Karpas-422 (cell line): ENCODE measurements at regions not wholly inside any gene's neighbourhood (a gene's known extent, or its start where the extent isn't known, plus 50 kb on each side); places are given as distances from the start of the nearest gene placed in this dataset.
A peak's percentile ranks its signal among the peaks of the same experiment; 100 is the strongest.
"Not testable (repeated sequence)": the region's sequence is repeated elsewhere in the genome, so short reads cannot be mapped to it uniquely, and the experiment has no call there.

Source experiments
- DNase-seq: peaks from one replicate; pipeline ENCODE4 v3.0.0-alpha.2; 2015
- H2AFZ ChIP-seq: fragments of 200-600 bp; sonication (generic); 2 replicates; pipeline ENCODE4 v1.6.1; 2014; ENCODE audit warnings: antibody characterized with exemption, low read length, mixed read lengths
- H3K27ac ChIP-seq: fragments of 200-600 bp; sonication (generic); 2 replicates; pipeline ENCODE4 v1.5.1; 2014; ENCODE audit warnings: mild to moderate bottlenecking, low read length, moderate library complexity
- H3K27me3 ChIP-seq: fragments of 200-600 bp; sonication (generic); 2 replicates; pipeline ENCODE4 v1.6.1; 2014; ENCODE audit warnings: low read length, mixed read lengths
- H3K36me3 ChIP-seq: fragments of 200-600 bp; sonication (generic); 2 replicates; pipeline ENCODE4 v1.6.1; 2014; ENCODE audit warnings: low read length, mixed read lengths; ENCODE audit not compliant: insufficient read depth
- H3K4me1 ChIP-seq: fragments of 200-600 bp; sonication (generic); 2 replicates; pipeline ENCODE4 v1.6.1; 2014; ENCODE audit warnings: mild to moderate bottlenecking, low read length, mixed read lengths
- H3K4me2 ChIP-seq: fragments of 200-600 bp; sonication (generic); 2 replicates; pipeline ENCODE4 v1.6.1; 2014; ENCODE audit warnings: low read length, low read depth, mild to moderate bottlenecking; ENCODE audit not compliant: poor library complexity, severe bottlenecking
- H3K4me3 ChIP-seq: fragments of 200-600 bp; sonication (generic); 2 replicates; pipeline ENCODE4 v1.5.1; 2014; ENCODE audit warnings: mild to moderate bottlenecking, antibody characterized with exemption, low read length, mixed read lengths
- H3K79me2 ChIP-seq: fragments of 200-600 bp; sonication (generic); 2 replicates; pipeline ENCODE4 v1.6.1; 2014; ENCODE audit warnings: mild to moderate bottlenecking, low read length, mixed read lengths
- H3K9ac ChIP-seq: fragments of 200-600 bp; sonication (generic); 2 replicates; pipeline ENCODE4 v1.6.0; 2014; ENCODE audit warnings: low read length
- H3K9me2 ChIP-seq: fragments of 200-600 bp; sonication (generic), shearing (Covaris generic); replicated peaks from 2 replicates; pipeline ENCODE4 v1.6.0; 2014; ENCODE audit warnings: mild to moderate bottlenecking, low read length, moderate library complexity; ENCODE audit not compliant: insufficient read depth
- H3K9me3 ChIP-seq: fragments of 300-700, 200-600 bp; sonication (generic); 2 replicates; pipeline ENCODE4 v1.6.1; 2014; ENCODE audit warnings: low read length, mixed read lengths
- H4K20me1 ChIP-seq: fragments of 200-600 bp; sonication (generic); 2 replicates; pipeline ENCODE4 v1.6.1; 2014; ENCODE audit warnings: mild to moderate bottlenecking, antibody characterized with exemption, low read length, low read depth; ENCODE audit not compliant: insufficient read depth

GRCh38 chr6:106745197-106745770 lies 115.9 kb downstream of the QRSL1 start:
- no peaks in the 10 kb centered on the region for H3K27me3 ChIP-seq
- no peak overlapping the region for H2AFZ ChIP-seq
- peak overlapping the region; percentile 99 for H3K27ac ChIP-seq
- peak overlapping the region; percentile 15; the same call in 1 of the 2 replicates for H3K4me3 ChIP-seq
- no peaks in the 10 kb centered on the region for H3K9me2 ChIP-seq
- no peaks in the 10 kb centered on the region for H3K79me2 ChIP-seq
- H3K4me2 ChIP-seq = peak overlapping the region; percentile 78
- peak; percentile 85 for DNase-seq
- no peaks in the 10 kb centered on the region for H3K9me3 ChIP-seq
- peaks cover 83% of the 10 kb centered on the region for H3K4me1 ChIP-seq
- H3K36me3 ChIP-seq = no peaks in the 10 kb centered on the region
- H4K20me1 ChIP-seq = no peaks in the 10 kb centered on the region
- H3K9ac ChIP-seq = peak overlapping the region; percentile 81

DNA sequence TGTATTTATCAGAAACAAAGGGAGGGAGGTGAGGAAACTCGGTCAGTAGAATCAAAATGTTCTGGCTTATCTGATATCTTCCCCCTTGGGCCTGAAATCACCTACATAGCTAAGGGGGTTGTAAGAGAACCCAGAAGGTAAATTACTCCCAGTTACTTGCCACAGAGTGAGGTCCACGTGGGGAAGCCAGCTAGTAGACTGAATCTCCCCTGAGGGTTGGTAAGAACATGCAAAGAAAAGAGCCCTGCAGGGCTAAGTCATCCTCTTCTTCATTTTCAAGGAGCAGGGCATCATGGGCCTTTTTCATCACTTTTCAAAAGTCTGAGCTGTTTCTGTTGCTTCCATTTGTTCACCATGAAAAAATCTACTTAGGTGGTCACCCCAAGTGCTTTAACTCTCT lies 115.4 kb downstream of the QRSL1 start:
- Histone ChIP-seq H2AFZ (no peak overlapping the region), H4K20me1 (no peaks in the 10 kb centered on the region), H3K27ac (peak overlapping the region; percentile 99), H3K9me2 (no peaks in the 10 kb centered on the region), H3K4me3 (peak overlapping the region; percentile 53), H3K36me3 (no peaks in the 10 kb centered on the region), H3K9ac (peak overlapping the region; percentile 81), H3K9me3 (no peaks in the 10 kb centered on the region), H3K79me2 (no peaks in the 10 kb centered on the region), H3K27me3 (no peaks in the 10 kb centered on the region), H3K4me2 (peak overlapping the region; percentile 78), H3K4me1 (peaks cover 83% of the 10 kb centered on the region)
- peak; percentile 96 for DNase-seq

DNA sequence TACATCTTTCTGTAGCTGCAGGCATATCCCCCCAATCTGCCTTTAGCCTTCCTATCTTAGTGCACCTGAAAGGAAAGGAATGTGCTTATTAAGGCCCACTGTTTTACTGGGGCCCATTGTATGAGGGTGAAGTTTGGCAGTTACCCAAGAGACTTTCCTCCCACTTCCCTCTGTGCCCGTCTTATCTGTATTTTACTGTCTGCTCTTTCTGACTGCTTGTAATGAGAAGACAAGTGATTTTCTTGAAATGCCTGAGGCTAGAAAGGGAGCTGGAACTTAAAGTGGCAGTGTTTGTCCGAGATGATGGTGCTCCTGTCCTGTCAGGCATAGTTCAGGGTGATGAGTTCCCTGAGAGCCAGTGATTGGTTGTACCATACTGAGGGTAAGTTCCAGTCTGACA lies 114.7 kb downstream of the QRSL1 start:
- not testable (repeated sequence) for H2AFZ ChIP-seq
- peak overlapping the region; percentile 99 for H3K27ac ChIP-seq

GRCh38 chr6:106743612-106744011 lies 114.2 kb downstream of the QRSL1 start:
- Histone ChIP-seq H3K27ac (peak overlapping the region; percentile 99), H3K36me3 (no peaks in the 10 kb centered on the region), H4K20me1 (no peaks in the 10 kb centered on the region), H3K4me3 (no peak overlapping the region), H2AFZ (no peak overlapping the region), H3K4me1 (peaks cover 83% of the 10 kb centered on the region), H3K9me2 (no peaks in the 10 kb centered on the region), H3K4me2 (peak overlapping the region; percentile 78), H3K79me2 (no peaks in the 10 kb centered on the region), H3K9ac (peak overlapping the region; percentile 81), H3K27me3 (no peaks in the 10 kb centered on the region), H3K9me3 (no peaks in the 10 kb centered on the region)
- peak; percentile 63 for DNase-seq

More for the DNA sequence above, 114.7 kb downstream of the QRSL1 start:
- peak overlapping the region; percentile 53 for H3K4me3 ChIP-seq
- not testable (repeated sequence) for H3K27me3 ChIP-seq, H3K36me3 ChIP-seq, H3K79me2 ChIP-seq, H3K9me2 ChIP-seq, H4K20me1 ChIP-seq, H3K9me3 ChIP-seq
- peak overlapping the region; percentile 78 for H3K4me2 ChIP-seq
- peak; percentile 77 for DNase-seq
- H3K9ac ChIP-seq = peak overlapping the region; percentile 81
- H3K4me1 ChIP-seq = peaks cover 83% of the 10 kb centered on the region

GRCh38 chr6:106740287-106740686 lies 110.9 kb downstream of the QRSL1 start:
- Histone ChIP-seq H4K20me1 (no peaks in the 10 kb centered on the region), H3K79me2 (no peaks in the 10 kb centered on the region), H3K27ac (peak overlapping the region; percentile 83), H2AFZ (no peak overlapping the region), H3K4me1 (peaks cover 83% of the 10 kb centered on the region), H3K9me3 (no peaks in the 10 kb centered on the region), H3K36me3 (no peaks in the 10 kb centered on the region), H3K9ac (no peak overlapping the region), H3K4me3 (no peak overlapping the region), H3K9me2 (no peaks in the 10 kb centered on the region), H3K4me2 (no peak overlapping the region), H3K27me3 (no peaks in the 10 kb centered on the region)
- DNase-seq = no peak

DNA sequence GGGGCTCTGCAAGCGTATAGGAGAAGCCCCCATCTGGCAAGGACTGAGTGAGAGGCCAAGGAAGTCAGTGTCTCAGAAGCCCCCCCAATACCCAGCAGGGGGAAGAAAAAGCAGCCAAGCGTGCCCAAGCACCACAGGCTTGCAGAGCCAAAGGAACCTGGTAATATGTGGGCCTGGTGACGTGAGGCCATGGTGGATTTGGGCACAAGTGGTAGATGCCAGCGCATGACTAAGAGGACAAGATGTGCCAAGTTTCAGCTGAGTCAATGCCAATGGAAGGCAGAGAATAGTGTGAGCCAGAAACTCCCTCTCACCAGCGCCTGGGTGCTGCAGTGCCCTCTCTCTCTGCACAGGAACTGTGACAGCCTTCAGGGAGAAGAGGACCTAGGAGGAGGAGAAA lies 110.0 kb downstream of the QRSL1 start:
- Histone ChIP-seq H3K27me3 (no peaks in the 10 kb centered on the region), H3K9ac (peak overlapping the region; percentile 22), H3K79me2 (no peaks in the 10 kb centered on the region), H3K4me1 (peaks cover 78% of the 10 kb centered on the region), H4K20me1 (no peaks in the 10 kb centered on the region), H3K4me3 (no peak overlapping the region), H3K36me3 (no peaks in the 10 kb centered on the region), H3K27ac (peak overlapping the region; percentile 83), H3K9me3 (no peaks in the 10 kb centered on the region), H2AFZ (no peak overlapping the region; the same call in 1 of the 2 replicates), H3K9me2 (no peaks in the 10 kb centered on the region), H3K4me2 (peak overlapping the region; percentile 16)
- DNase-seq = peak; percentile 51

DNA sequence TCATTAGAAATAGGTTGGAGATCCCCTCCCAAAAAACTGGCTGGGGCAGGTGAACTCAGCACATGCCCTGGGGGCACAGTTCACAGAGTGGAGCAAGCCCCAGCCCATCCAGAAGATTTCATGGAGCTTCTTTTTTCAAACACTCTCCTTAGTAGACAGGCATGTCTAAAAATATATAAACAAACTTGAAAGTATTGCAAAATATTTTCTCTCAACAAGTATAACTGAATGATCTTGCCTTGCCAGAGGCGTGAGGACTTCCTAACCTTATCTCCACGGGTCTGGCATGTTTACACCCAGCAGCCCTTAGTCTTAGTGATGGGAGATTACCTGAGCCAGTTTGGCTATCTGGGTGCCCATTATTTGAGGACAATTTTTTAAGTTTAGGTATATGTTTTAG lies 107.1 kb downstream of the QRSL1 start:
- H2AFZ ChIP-seq = no peak overlapping the region

GRCh38 chr6:106735828-106736227 lies 106.5 kb downstream of the QRSL1 start:
- Histone ChIP-seq H3K9me3 (no peaks in the 10 kb centered on the region), H3K27ac (peak overlapping the region; percentile 83), H4K20me1 (no peaks in the 10 kb centered on the region), H3K36me3 (no peaks in the 10 kb centered on the region), H2AFZ (no peak overlapping the region), H3K4me2 (peak overlapping the region; percentile 46), H3K9ac (0 out of 2 replicates have a peak overlapping the region, but pooled peaks have one; percentile 2), H3K9me2 (no peaks in the 10 kb centered on the region), H3K79me2 (no peaks in the 10 kb centered on the region), H3K4me1 (peaks cover 81% of the 10 kb centered on the region), H3K4me3 (peak overlapping the region; percentile 7; the same call in 1 of the 2 replicates), H3K27me3 (no peaks in the 10 kb centered on the region)
- DNase-seq = no peak

More for the DNA sequence above, 107.1 kb downstream of the QRSL1 start:
- H3K9ac ChIP-seq = peak overlapping the region; percentile 11; the same call in 1 of the 2 replicates
- H3K9me2 ChIP-seq = no peaks in the 10 kb centered on the region
- peaks cover 76% of the 10 kb centered on the region for H3K4me1 ChIP-seq
- H3K4me2 ChIP-seq = peak overlapping the region; percentile 46
- H3K4me3 ChIP-seq = no peak overlapping the region
- no peaks in the 10 kb centered on the region for H4K20me1 ChIP-seq
- no peaks in the 10 kb centered on the region for H3K36me3 ChIP-seq
- no peak for DNase-seq
- H3K27me3 ChIP-seq = no peaks in the 10 kb centered on the region
- no peaks in the 10 kb centered on the region for H3K79me2 ChIP-seq
- no peaks in the 10 kb centered on the region for H3K9me3 ChIP-seq
- H3K27ac ChIP-seq = peak overlapping the region; percentile 83
